A673 (cell line): ENCODE measurements at regions not wholly inside any gene's neighbourhood (a gene's known extent, or its start where the extent isn't known, plus 50 kb on each side); places are given as distances from the start of the nearest gene placed in this dataset.

ENCODE experiments used
- CTCF ChIP-seq: fragments of 300-800, 200-600 bp; sonication (generic); conservative IDR thresholded peaks from 2 replicates; pipeline ENCODE4 v1.5.1; 2017; ENCODE audit warnings: low read depth, mild to moderate bottlenecking, antibody characterized with exemption, low read length, moderate library complexity, mixed read lengths
- EZH2 ChIP-seq: fragments of 200-600 bp; sonication (generic); IDR thresholded peaks from 2 replicates; pipeline ENCODE4 v1.6.1; 2017; ENCODE audit warnings: borderline replicate concordance, low read depth, mild to moderate bottlenecking, mixed read lengths, antibody characterized with exemption, low read length; ENCODE audit not compliant: poor library complexity, severe bottlenecking

- TF ChIP-seq CTCF (no peak), EZH2 (no peak)
These were observed 73.9 kb upstream of the LPP start for GRCh38 chr3:188080091-188080490.
